WTC11 (cell line): ENCODE measurements at regions not wholly inside any gene's neighbourhood (a gene's known extent, or its start where the extent isn't known, plus 50 kb on each side); places are given as distances from the start of the nearest gene placed in this dataset.

Source experiments
- ATAC-seq: fragments of 200-7000 bp; cut with Tn5 transposase; 2 replicates; pipeline ENCODE4 v1.10.0; 2021; ENCODE audit warnings: mild to moderate bottlenecking, moderate library complexity
- CTCF ChIA-PET: fragments of 300-600 bp; sonication (Branson Sonifier 250); formaldehyde crosslinking; loops from one replicate; lab custom pipeline; 2021; ENCODE audit warnings: antibody characterized with exemption; lab: Charles Lee
- POLR2A ChIA-PET: fragments of 350-600 bp; sonication (Branson Sonifier 250); formaldehyde crosslinking; loops from one replicate; lab custom pipeline; 2021; ENCODE audit warnings: antibody characterized with exemption; lab: Charles Lee
- DNase-seq: peaks from one replicate; pipeline ENCODE4 v3.0.0; 2021; ENCODE audit warnings: low spot score
- H3K27ac Mint-ChIP-seq: 2 replicates; pipeline ENCODE4 v1.8.0; 2021; ENCODE audit warnings: mixed read lengths
- H3K27me3 Mint-ChIP-seq: 2 replicates; pipeline ENCODE4 v1.8.0; 2021; ENCODE audit warnings: low read depth, mild to moderate bottlenecking, moderate library complexity, mixed read lengths
- H3K36me3 Mint-ChIP-seq: 2 replicates; pipeline ENCODE4 v1.8.0; 2021; ENCODE audit warnings: mixed read lengths
- H3K4me1 Mint-ChIP-seq: 2 replicates; pipeline ENCODE4 v1.8.0; 2022; ENCODE audit warnings: mixed read lengths
- H3K4me3 Mint-ChIP-seq: 2 replicates; pipeline ENCODE4 v1.8.0; 2021; ENCODE audit warnings: mild to moderate bottlenecking, moderate library complexity, mixed read lengths
- H3K9me3 Mint-ChIP-seq: 2 replicates; pipeline ENCODE4 v1.8.0; 2021; ENCODE audit warnings: mixed read lengths
- CBFB ChIP-seq: sonication (generic); formaldehyde crosslinking; IDR thresholded peaks from 2 replicates; pipeline ENCODE4 v1.8.1; 2022; ENCODE audit warnings: mild to moderate bottlenecking, low read depth, missing genetic modification reagents
- CREB1 ChIP-seq: sonication (generic); formaldehyde crosslinking; IDR thresholded peaks from 2 replicates; pipeline ENCODE4 v1.8.0; 2023; ENCODE audit warnings: mild to moderate bottlenecking, missing genetic modification reagents
- GABPB1 ChIP-seq: sonication (generic); formaldehyde crosslinking; IDR thresholded peaks from 2 replicates; pipeline ENCODE4 v1.8.1; 2023; ENCODE audit warnings: mild to moderate bottlenecking, missing genetic modification reagents
- GRHL2 ChIP-seq: fragments of 250-450 bp; sonication (Bioruptor Pico); IDR thresholded peaks from 2 replicates; pipeline ENCODE4 v1.8.0; 2022; ENCODE audit warnings: mild to moderate bottlenecking, moderate library complexity; ENCODE audit not compliant: insufficient replicate concordance, severe bottlenecking
- IRF2 ChIP-seq: sonication (generic); formaldehyde crosslinking; IDR thresholded peaks from 2 replicates; pipeline ENCODE4 v1.8.0; 2022; ENCODE audit warnings: low read depth, missing genetic modification reagents, borderline replicate concordance
- NFATC4 ChIP-seq: fragments of 250-450 bp; sonication (Bioruptor Pico); IDR thresholded peaks from 2 replicates; pipeline ENCODE4 v1.9.0; 2021; ENCODE audit warnings: mild to moderate bottlenecking
- NFYB ChIP-seq: sonication (generic); formaldehyde crosslinking; conservative IDR thresholded peaks from 2 replicates; pipeline ENCODE4 v1.8.0; 2022; ENCODE audit warnings: low read depth, missing genetic modification reagents
- PRRX2 ChIP-seq: fragments of 250-450 bp; sonication (Bioruptor Pico); IDR thresholded peaks from 2 replicates; pipeline ENCODE4 v1.8.0; 2021; ENCODE audit warnings: mild to moderate bottlenecking
- SOX15 ChIP-seq: fragments of 250-450 bp; sonication (Bioruptor Pico); IDR thresholded peaks from 2 replicates; pipeline ENCODE4 v1.9.0; 2021; ENCODE audit warnings: mild to moderate bottlenecking
- SP1 ChIP-seq: sonication (generic); formaldehyde crosslinking; conservative IDR thresholded peaks from 2 replicates; pipeline ENCODE4 v1.8.1; 2022; ENCODE audit warnings: missing genetic modification reagents
- TCF7 ChIP-seq: sonication (generic); formaldehyde crosslinking; IDR thresholded peaks from 2 replicates; pipeline ENCODE4 v1.8.0; 2022; ENCODE audit warnings: mild to moderate bottlenecking, low read depth, missing genetic modification reagents, moderate library complexity
- TEAD1 ChIP-seq: sonication (generic); formaldehyde crosslinking; IDR thresholded peaks from 2 replicates; pipeline ENCODE4 v1.8.0; 2022; ENCODE audit warnings: mild to moderate bottlenecking, missing genetic modification reagents
- ZBTB21 ChIP-seq: sonication (generic); formaldehyde crosslinking; IDR thresholded peaks from 2 replicates; pipeline ENCODE4 v1.8.1; 2023; ENCODE audit warnings: mild to moderate bottlenecking, missing genetic modification reagents, borderline replicate concordance
- ZNF671 ChIP-seq: fragments of 250-450 bp; sonication (Bioruptor Pico); IDR thresholded peaks from 2 replicates; pipeline ENCODE4 v1.8.0; 2021; ENCODE audit warnings: mild to moderate bottlenecking
- TF ChIP-seq, protein P1 (sequence below): sonication (generic); formaldehyde crosslinking; IDR thresholded peaks from 2 replicates; pipeline ENCODE4 v1.8.0; 2023; ENCODE audit warnings: mild to moderate bottlenecking, missing genetic modification reagents
- TF ChIP-seq, protein P2 (sequence below): sonication (generic); formaldehyde crosslinking; IDR thresholded peaks from 2 replicates; pipeline ENCODE4 v1.8.0; 2022; ENCODE audit warnings: mild to moderate bottlenecking, missing genetic modification reagents
- TF ChIP-seq, protein P3 (sequence below): sonication (generic); formaldehyde crosslinking; conservative IDR thresholded peaks from 2 replicates; pipeline ENCODE4 v1.8.1; 2022; ENCODE audit warnings: mild to moderate bottlenecking, missing genetic modification reagents
- TF ChIP-seq, protein P4 (sequence below): sonication (generic); formaldehyde crosslinking; IDR thresholded peaks from 2 replicates; pipeline ENCODE4 v1.8.1; 2023; ENCODE audit warnings: mild to moderate bottlenecking, moderate library complexity, missing genetic modification reagents
- TF ChIP-seq, protein P5 (sequence below): sonication (generic); formaldehyde crosslinking; IDR thresholded peaks from 2 replicates; pipeline ENCODE4 v1.8.1; 2023; ENCODE audit warnings: mild to moderate bottlenecking, missing genetic modification reagents, moderate library complexity

DNA sequence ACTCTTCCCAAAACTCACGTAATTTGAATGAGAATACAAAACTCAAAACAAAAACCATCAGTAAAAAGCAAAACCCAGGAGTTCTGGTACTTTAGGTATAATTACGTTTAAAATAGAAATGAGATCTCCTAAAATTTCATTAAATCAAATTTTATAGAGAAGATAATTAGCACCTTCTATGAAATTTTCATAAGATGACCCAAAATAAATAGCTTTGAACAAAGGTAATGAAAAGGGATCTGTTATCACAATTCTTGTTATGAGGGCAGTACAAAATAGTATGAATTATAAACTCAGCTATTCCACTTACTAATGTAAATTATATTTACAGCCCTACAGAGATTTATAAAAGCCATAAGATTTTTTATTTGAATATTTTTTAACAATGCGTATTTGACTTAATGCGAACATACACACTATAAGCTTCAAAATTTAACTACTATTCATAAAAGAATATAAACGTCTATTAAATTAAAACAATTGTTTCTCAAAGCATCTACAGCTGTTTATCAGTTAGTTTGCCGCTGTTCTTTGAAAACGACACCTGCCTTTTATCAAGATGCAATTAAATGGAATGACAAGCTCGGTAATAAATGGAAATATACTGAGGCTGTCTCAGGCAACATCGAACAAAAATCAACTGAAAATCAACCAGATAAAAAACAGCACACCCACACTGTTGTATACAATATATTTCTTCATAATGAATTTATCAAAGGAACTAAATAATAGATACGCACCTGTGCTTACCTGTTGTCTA is 63.8 kb downstream of the KCNRG start (continued):
- TF ChIP-seq, protein P1, sequence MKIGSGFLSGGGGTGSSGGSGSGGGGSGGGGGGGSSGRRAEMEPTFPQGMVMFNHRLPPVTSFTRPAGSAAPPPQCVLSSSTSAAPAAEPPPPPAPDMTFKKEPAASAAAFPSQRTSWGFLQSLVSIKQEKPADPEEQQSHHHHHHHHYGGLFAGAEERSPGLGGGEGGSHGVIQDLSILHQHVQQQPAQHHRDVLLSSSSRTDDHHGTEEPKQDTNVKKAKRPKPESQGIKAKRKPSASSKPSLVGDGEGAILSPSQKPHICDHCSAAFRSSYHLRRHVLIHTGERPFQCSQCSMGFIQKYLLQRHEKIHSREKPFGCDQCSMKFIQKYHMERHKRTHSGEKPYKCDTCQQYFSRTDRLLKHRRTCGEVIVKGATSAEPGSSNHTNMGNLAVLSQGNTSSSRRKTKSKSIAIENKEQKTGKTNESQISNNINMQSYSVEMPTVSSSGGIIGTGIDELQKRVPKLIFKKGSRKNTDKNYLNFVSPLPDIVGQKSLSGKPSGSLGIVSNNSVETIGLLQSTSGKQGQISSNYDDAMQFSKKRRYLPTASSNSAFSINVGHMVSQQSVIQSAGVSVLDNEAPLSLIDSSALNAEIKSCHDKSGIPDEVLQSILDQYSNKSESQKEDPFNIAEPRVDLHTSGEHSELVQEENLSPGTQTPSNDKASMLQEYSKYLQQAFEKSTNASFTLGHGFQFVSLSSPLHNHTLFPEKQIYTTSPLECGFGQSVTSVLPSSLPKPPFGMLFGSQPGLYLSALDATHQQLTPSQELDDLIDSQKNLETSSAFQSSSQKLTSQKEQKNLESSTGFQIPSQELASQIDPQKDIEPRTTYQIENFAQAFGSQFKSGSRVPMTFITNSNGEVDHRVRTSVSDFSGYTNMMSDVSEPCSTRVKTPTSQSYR (CRISPR knock-in tag), result no peak
- TF ChIP-seq, protein P2, sequence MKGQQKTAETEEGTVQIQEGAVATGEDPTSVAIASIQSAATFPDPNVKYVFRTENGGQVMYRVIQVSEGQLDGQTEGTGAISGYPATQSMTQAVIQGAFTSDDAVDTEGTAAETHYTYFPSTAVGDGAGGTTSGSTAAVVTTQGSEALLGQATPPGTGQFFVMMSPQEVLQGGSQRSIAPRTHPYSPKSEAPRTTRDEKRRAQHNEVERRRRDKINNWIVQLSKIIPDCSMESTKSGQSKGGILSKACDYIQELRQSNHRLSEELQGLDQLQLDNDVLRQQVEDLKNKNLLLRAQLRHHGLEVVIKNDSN (CRISPR knock-in tag), result no peak
- TF ChIP-seq TCF7 (CRISPR knock-in tag), result no peak
- TF ChIP-seq GRHL2, result no peak
- TF ChIP-seq NFATC4 (CRISPR knock-in tag), result no peak
- TF ChIP-seq, protein P3, sequence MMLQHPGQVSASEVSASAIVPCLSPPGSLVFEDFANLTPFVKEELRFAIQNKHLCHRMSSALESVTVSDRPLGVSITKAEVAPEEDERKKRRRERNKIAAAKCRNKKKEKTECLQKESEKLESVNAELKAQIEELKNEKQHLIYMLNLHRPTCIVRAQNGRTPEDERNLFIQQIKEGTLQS (CRISPR knock-in tag), result no peak
- TF ChIP-seq, protein P4, sequence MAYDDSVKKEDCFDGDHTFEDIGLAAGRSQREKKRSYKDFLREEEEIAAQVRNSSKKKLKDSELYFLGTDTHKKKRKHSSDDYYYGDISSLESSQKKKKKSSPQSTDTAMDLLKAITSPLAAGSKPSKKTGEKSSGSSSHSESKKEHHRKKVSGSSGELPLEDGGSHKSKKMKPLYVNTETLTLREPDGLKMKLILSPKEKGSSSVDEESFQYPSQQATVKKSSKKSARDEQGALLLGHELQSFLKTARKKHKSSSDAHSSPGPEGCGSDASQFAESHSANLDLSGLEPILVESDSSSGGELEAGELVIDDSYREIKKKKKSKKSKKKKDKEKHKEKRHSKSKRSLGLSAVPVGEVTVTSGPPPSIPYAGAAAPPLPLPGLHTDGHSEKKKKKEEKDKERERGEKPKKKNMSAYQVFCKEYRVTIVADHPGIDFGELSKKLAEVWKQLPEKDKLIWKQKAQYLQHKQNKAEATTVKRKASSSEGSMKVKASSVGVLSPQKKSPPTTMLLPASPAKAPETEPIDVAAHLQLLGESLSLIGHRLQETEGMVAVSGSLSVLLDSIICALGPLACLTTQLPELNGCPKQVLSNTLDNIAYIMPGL (CRISPR knock-in tag), result no peak
- TF ChIP-seq NFYB (CRISPR knock-in tag), result no peak
- TF ChIP-seq GABPB1, result no peak

DNA sequence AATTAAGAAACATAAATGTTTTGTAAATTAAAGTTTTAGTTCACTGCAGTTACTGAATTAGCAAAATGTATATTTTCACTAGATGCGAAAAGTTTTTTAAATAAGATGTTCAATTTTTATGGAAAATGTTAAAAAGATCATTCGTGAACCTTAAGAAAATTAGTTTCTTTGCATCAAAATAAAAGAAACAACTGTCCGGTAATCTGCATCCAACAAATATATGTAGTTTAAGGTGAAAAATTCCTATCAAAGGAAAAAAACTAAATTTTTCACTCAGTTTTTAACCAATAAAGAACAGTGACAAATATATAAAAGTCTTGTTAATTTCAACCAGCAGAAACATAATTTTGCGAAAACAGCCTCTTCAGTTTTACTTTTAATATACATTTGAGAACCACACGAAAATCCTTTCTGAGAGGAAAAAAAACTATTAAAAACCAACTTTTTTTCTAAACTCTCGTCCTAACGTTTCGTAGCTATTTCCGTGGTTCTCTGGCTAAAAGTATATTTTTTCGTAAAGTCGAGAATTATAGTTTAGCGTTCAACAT is 64.5 kb downstream of the KCNRG start:
- H3K4me3 Mint-ChIP-seq, result peak overlapping the region; percentile 98
- peaks cover 9% of the 10 kb centered on the region; the same call in 1 of the 2 replicates for H3K27me3 Mint-ChIP-seq
- CTCF ChIA-PET, result interaction anchor here (0.8 to 4.5 kb wide), 7 partner anchors 79 to 832 kb away, joined by 3 to 41 read pairs (median 4); partner anchors contain the start of genes SPRYD7 and TRIM13
- no peaks in the 10 kb centered on the region for H3K9me3 Mint-ChIP-seq
- POLR2A ChIA-PET, result interaction anchor here (0.5 to 4.9 kb wide), 4 partner anchors 9 to 103 kb away, joined by 3 to 52 read pairs (median 3); partner anchors contain the start of gene TRIM13
- H3K4me1 Mint-ChIP-seq, result peaks cover 35% of the 10 kb centered on the region
- ATAC-seq, result no peak
- TF ChIP-seq ZBTB21 (CRISPR knock-in tag), result no peak
- TF ChIP-seq, protein P5, sequence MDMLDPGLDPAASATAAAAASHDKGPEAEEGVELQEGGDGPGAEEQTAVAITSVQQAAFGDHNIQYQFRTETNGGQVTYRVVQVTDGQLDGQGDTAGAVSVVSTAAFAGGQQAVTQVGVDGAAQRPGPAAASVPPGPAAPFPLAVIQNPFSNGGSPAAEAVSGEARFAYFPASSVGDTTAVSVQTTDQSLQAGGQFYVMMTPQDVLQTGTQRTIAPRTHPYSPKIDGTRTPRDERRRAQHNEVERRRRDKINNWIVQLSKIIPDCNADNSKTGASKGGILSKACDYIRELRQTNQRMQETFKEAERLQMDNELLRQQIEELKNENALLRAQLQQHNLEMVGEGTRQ (CRISPR knock-in tag), result no peak
- TF ChIP-seq SP1 (CRISPR knock-in tag), result no peak
- no peak for TF ChIP-seq CBFB (CRISPR knock-in tag)
- TF ChIP-seq TEAD1, result no peak
- no peak for TF ChIP-seq CREB1 (CRISPR knock-in tag)
- no peak for TF ChIP-seq GABPB1
- no peak for TF ChIP-seq IRF2
- TF ChIP-seq ZNF671, result no peak
- TF ChIP-seq SOX15, result no peak
- TF ChIP-seq PRRX2 (CRISPR knock-in tag), result no peak
- TF ChIP-seq, all 79 proteins: peak for 0
- Mint-ChIP-seq H3K27ac (no peak overlapping the region), H3K36me3 (no peaks in the 10 kb centered on the region)
- DNase-seq, result no peak
